Liver (tissue), 3 donors: ENCODE measurements at regions not wholly inside any gene's neighbourhood (a gene's known extent, or its start where the extent isn't known, plus 50 kb on each side); places are given as distances from the start of the nearest gene placed in this dataset.

Experiments used
- EGR1 ChIP-seq, 2 donors: IDR thresholded peaks; 2 replicates each; pipeline ENCODE4 v1.6.1; 2016 to 2018; ENCODE audit warnings: antibody characterized with exemption in 2 of 2, low read depth in 2 of 2
- FOXA1 ChIP-seq: IDR thresholded peaks from 2 replicates; pipeline ENCODE4 v1.6.1; 2016; ENCODE audit warnings: antibody characterized with exemption
- GABPA ChIP-seq, 2 donors: IDR thresholded peaks in 1 of 2; conservative IDR thresholded peaks in 1 of 2; 2 replicates each; pipeline ENCODE4 v1.6.1; 2016; ENCODE audit warnings: antibody characterized with exemption in 2 of 2, mild to moderate bottlenecking in 1 of 2, moderate library complexity in 1 of 2
- HNF4A ChIP-seq, 2 donors: conservative IDR thresholded peaks; 2 replicates each; pipeline ENCODE4 v1.6.1; 2016; ENCODE audit warnings: antibody characterized with exemption in 2 of 2, mild to moderate bottlenecking in 2 of 2
- RAD21 ChIP-seq, 2 donors: IDR thresholded peaks; 2 replicates each; pipeline ENCODE4 v1.6.1; 2016; ENCODE audit warnings: antibody characterized with exemption in 2 of 2, mild to moderate bottlenecking in 2 of 2
- SP1 ChIP-seq: IDR thresholded peaks from 2 replicates; pipeline ENCODE4 v1.6.1; 2018; ENCODE audit warnings: antibody characterized with exemption, mild to moderate bottlenecking
- TAF1 ChIP-seq: conservative IDR thresholded peaks from 2 replicates; pipeline ENCODE4 v1.6.1; 2016; ENCODE audit warnings: antibody characterized with exemption, mild to moderate bottlenecking
- YY1 ChIP-seq: IDR thresholded peaks from 2 replicates; pipeline ENCODE4 v1.6.1; 2016; ENCODE audit warnings: antibody characterized with exemption, mild to moderate bottlenecking
- TF ChIP-seq, protein P1 (sequence below): IDR thresholded peaks from 2 replicates; pipeline ENCODE4 v1.6.1; 2016; ENCODE audit warnings: antibody characterized with exemption, mild to moderate bottlenecking
- TF ChIP-seq, protein P2 (sequence below): fragments of 150-350 bp; IDR thresholded peaks from 2 replicates; pipeline ENCODE4 v1.5.1; 2017; ENCODE audit warnings: improper control_type of control experiment, low read depth, low read length; ENCODE audit not compliant: missing input control
- TF ChIP-seq, protein P3 (sequence below): IDR thresholded peaks from 2 replicates; pipeline ENCODE4 v1.6.1; 2016; ENCODE audit warnings: antibody characterized with exemption
- donor health status: healthy.
- donor health status: healthy.

DNA sequence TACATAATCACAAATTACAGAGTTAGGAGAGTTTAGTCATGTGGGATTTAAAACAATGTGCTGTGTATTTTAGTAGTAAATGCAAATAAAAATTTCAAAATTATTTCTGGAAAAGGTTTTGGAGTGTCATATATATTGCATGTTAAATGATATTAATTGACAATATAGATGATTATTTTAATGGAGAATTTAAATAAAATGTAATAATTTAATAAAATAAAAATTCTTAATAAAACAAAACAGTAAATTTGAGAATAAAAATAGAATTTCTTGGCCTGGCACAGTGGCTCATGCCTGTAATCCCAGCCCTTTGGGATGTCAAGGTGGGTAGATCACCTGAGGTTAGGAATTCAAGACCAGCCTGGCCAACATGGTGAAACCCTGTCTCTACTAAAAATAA, 1442.8 kb upstream of the ALCAM start:
- no peak for TF ChIP-seq YY1
- TF ChIP-seq, protein P1, sequence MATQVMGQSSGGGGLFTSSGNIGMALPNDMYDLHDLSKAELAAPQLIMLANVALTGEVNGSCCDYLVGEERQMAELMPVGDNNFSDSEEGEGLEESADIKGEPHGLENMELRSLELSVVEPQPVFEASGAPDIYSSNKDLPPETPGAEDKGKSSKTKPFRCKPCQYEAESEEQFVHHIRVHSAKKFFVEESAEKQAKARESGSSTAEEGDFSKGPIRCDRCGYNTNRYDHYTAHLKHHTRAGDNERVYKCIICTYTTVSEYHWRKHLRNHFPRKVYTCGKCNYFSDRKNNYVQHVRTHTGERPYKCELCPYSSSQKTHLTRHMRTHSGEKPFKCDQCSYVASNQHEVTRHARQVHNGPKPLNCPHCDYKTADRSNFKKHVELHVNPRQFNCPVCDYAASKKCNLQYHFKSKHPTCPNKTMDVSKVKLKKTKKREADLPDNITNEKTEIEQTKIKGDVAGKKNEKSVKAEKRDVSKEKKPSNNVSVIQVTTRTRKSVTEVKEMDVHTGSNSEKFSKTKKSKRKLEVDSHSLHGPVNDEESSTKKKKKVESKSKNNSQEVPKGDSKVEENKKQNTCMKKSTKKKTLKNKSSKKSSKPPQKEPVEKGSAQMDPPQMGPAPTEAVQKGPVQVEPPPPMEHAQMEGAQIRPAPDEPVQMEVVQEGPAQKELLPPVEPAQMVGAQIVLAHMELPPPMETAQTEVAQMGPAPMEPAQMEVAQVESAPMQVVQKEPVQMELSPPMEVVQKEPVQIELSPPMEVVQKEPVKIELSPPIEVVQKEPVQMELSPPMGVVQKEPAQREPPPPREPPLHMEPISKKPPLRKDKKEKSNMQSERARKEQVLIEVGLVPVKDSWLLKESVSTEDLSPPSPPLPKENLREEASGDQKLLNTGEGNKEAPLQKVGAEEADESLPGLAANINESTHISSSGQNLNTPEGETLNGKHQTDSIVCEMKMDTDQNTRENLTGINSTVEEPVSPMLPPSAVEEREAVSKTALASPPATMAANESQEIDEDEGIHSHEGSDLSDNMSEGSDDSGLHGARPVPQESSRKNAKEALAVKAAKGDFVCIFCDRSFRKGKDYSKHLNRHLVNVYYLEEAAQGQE = no peak
- TF ChIP-seq, protein P2, sequence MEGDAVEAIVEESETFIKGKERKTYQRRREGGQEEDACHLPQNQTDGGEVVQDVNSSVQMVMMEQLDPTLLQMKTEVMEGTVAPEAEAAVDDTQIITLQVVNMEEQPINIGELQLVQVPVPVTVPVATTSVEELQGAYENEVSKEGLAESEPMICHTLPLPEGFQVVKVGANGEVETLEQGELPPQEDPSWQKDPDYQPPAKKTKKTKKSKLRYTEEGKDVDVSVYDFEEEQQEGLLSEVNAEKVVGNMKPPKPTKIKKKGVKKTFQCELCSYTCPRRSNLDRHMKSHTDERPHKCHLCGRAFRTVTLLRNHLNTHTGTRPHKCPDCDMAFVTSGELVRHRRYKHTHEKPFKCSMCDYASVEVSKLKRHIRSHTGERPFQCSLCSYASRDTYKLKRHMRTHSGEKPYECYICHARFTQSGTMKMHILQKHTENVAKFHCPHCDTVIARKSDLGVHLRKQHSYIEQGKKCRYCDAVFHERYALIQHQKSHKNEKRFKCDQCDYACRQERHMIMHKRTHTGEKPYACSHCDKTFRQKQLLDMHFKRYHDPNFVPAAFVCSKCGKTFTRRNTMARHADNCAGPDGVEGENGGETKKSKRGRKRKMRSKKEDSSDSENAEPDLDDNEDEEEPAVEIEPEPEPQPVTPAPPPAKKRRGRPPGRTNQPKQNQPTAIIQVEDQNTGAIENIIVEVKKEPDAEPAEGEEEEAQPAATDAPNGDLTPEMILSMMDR = no peak
- no peak for TF ChIP-seq EGR1 (IDR thresholded peaks at IDR 0.05; ENCODE audit: low read depth in 2 of 2)
- TF ChIP-seq TAF1 = no peak
- no peak for TF ChIP-seq HNF4A (conservative IDR thresholded peaks at IDR 0.05)
- TF ChIP-seq GABPA (IDR thresholded peaks at IDR 0.05 in 1 of 2, conservative IDR thresholded peaks at IDR 0.05 in 1 of 2) = no peak
- no peak for TF ChIP-seq FOXA1
- TF ChIP-seq SP1 = no peak
- TF ChIP-seq, protein P3, sequence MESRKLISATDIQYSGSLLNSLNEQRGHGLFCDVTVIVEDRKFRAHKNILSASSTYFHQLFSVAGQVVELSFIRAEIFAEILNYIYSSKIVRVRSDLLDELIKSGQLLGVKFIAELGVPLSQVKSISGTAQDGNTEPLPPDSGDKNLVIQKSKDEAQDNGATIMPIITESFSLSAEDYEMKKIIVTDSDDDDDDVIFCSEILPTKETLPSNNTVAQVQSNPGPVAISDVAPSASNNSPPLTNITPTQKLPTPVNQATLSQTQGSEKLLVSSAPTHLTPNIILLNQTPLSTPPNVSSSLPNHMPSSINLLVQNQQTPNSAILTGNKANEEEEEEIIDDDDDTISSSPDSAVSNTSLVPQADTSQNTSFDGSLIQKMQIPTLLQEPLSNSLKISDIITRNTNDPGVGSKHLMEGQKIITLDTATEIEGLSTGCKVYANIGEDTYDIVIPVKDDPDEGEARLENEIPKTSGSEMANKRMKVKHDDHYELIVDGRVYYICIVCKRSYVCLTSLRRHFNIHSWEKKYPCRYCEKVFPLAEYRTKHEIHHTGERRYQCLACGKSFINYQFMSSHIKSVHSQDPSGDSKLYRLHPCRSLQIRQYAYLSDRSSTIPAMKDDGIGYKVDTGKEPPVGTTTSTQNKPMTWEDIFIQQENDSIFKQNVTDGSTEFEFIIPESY = no peak
- TF ChIP-seq RAD21 (IDR thresholded peaks at IDR 0.05) = no peak
